ENCODE measurements at regions not wholly inside any gene's neighbourhood (a gene's known extent, or its start where the extent isn't known, plus 50 kb on each side); places are given as distances from the start of the nearest gene placed in this dataset.

- DNase-seq = no peak
These were observed 1285.5 kb downstream of the TBC1D22A start for GRCh38 chr22:48047722-48048500.

GRCh38 chr22:48045369-48045768 is 1282.9 kb downstream of the TBC1D22A start:
- no peak for DNase-seq

GRCh38 chr22:48044487-48045060 is 1282.1 kb downstream of the TBC1D22A start:
- no peak for DNase-seq

- no peak for DNase-seq
These were observed 1281.1 kb downstream of the TBC1D22A start for GRCh38 chr22:48043581-48043980.

GRCh38 chr22:48042621-48043395 is 1280.4 kb downstream of the TBC1D22A start:
- no peak for DNase-seq

GRCh38 chr22:48039326-48039725 is 1276.9 kb downstream of the TBC1D22A start:
- no peak for DNase-seq

GRCh38 chr22:48037618-48038017 is 1275.2 kb downstream of the TBC1D22A start:
- DNase-seq = no peak

- no peak for DNase-seq
These were observed 1273.4 kb downstream of the TBC1D22A start for GRCh38 chr22:48035897-48036296.

- DNase-seq = no peak
These were observed 1269.1 kb downstream of the TBC1D22A start for GRCh38 chr22:48031589-48031988.

- no peak for DNase-seq
These were observed 1262.6 kb downstream of the TBC1D22A start for GRCh38 chr22:48025096-48025495.

GRCh38 chr22:48021991-48022401 is 1259.5 kb downstream of the TBC1D22A start:
- no peak for DNase-seq

- DNase-seq = no peak
These were observed 1255.9 kb downstream of the TBC1D22A start for GRCh38 chr22:48018346-48018745.

GRCh38 chr22:48015701-48016100 is 1253.3 kb downstream of the TBC1D22A start:
- DNase-seq = no peak

- DNase-seq = no peak
These were observed 1242.5 kb downstream of the TBC1D22A start for GRCh38 chr22:48004936-48005335.

GRCh38 chr22:48004038-48004437 is 1241.6 kb downstream of the TBC1D22A start:
- no peak for DNase-seq

GRCh38 chr22:48001101-48001500 is 1238.7 kb downstream of the TBC1D22A start:
- no peak for DNase-seq

- DNase-seq = no peak
These were observed 1235.2 kb downstream of the TBC1D22A start for GRCh38 chr22:47997612-47998011.

- DNase-seq = no peak
These were observed 1234.7 kb downstream of the TBC1D22A start for GRCh38 chr22:47997052-47997590.

GRCh38 chr22:47996446-47996857 is 1234.0 kb downstream of the TBC1D22A start:
- peak; percentile 43 for DNase-seq

GRCh38 chr22:47995718-47996117 is 1233.3 kb downstream of the TBC1D22A start:
- no peak for DNase-seq

GRCh38 chr22:47995264-47995627 is 1232.8 kb downstream of the TBC1D22A start:
- DNase-seq = no peak

- no peak for DNase-seq
These were observed 1232.3 kb downstream of the TBC1D22A start for GRCh38 chr22:47994601-47995263.

GRCh38 chr22:47994045-47994444 is 1231.6 kb downstream of the TBC1D22A start:
- DNase-seq = no peak
